Loucy (cell line): ENCODE measurements at regions not wholly inside any gene's neighbourhood (a gene's known extent, or its start where the extent isn't known, plus 50 kb on each side); places are given as distances from the start of the nearest gene placed in this dataset.
"Not testable (repeated sequence)": the region's sequence is repeated elsewhere in the genome, so short reads cannot be mapped to it uniquely, and the experiment has no call there.

Experiments used
- H2AFZ ChIP-seq: fragments of 200-600 bp; sonication (generic); 2 replicates; pipeline ENCODE4 v1.6.0; 2016; ENCODE audit warnings: antibody characterized with exemption, mild to moderate bottlenecking, low read length, moderate library complexity
- H3F3A ChIP-seq: fragments of 200-600 bp; 2 replicates; pipeline ENCODE4 v1.6.0; 2016; ENCODE audit warnings: antibody characterized with exemption, low read depth, mild to moderate bottlenecking
- H3K27me3 ChIP-seq: fragments of 200-600 bp; sonication (generic); 2 replicates; pipeline ENCODE4 v1.6.1; 2014; ENCODE audit warnings: low read length, mild to moderate bottlenecking; ENCODE audit not compliant: insufficient read depth, poor library complexity, severe bottlenecking
- H3K36me3 ChIP-seq: fragments of 200-600 bp; sonication (generic); 2 replicates; pipeline ENCODE4 v1.6.1; 2016; ENCODE audit warnings: low read length; ENCODE audit not compliant: insufficient read depth
- H3K4me1 ChIP-seq: fragments of 200-600 bp; sonication (generic); 2 replicates; pipeline ENCODE4 v1.5.1; 2014; ENCODE audit warnings: low read length, mild to moderate bottlenecking; ENCODE audit not compliant: insufficient read depth, poor library complexity, severe bottlenecking
- H3K4me2 ChIP-seq: fragments of 200-600 bp; sonication (generic); 2 replicates; pipeline ENCODE4 v1.6.0; 2014; ENCODE audit warnings: antibody characterized with exemption, low read length, low read depth, mild to moderate bottlenecking; ENCODE audit not compliant: poor library complexity, severe bottlenecking
- H3K4me3 ChIP-seq: fragments of 200-600 bp; sonication (generic); 2 replicates; pipeline ENCODE4 v1.5.1; 2014; ENCODE audit warnings: low read length, mild to moderate bottlenecking, mixed read lengths; ENCODE audit not compliant: poor library complexity, severe bottlenecking
- H3K79me2 ChIP-seq: fragments of 200-600 bp; sonication (generic); 2 replicates; pipeline ENCODE4 v1.6.1; 2014; ENCODE audit warnings: low read length; ENCODE audit not compliant: insufficient read depth
- H3K9ac ChIP-seq: fragments of 200-600 bp; sonication (generic); 2 replicates; pipeline ENCODE4 v1.6.0; 2014; ENCODE audit warnings: mild to moderate bottlenecking, low read depth, low read length, moderate library complexity; ENCODE audit not compliant: poor library complexity, severe bottlenecking
- H3K9me2 ChIP-seq: fragments of 200-600 bp; sonication (generic); replicated peaks from 2 replicates; pipeline ENCODE4 v1.6.1; 2016; ENCODE audit warnings: low read depth, low read length, mixed read lengths
- H3K9me3 ChIP-seq: fragments of 200-600 bp; sonication (generic); 2 replicates; pipeline ENCODE4 v1.6.1; 2014; ENCODE audit warnings: mild to moderate bottlenecking, antibody characterized with exemption, low read length, low read depth; ENCODE audit not compliant: insufficient read depth
- H4K20me1 ChIP-seq: fragments of 200-600 bp; sonication (generic); 2 replicates; pipeline ENCODE4 v1.6.0; 2014; ENCODE audit warnings: antibody characterized with exemption, low read length, mild to moderate bottlenecking; ENCODE audit not compliant: insufficient read depth, poor library complexity, severe bottlenecking
- EZH2phosphoT487 ChIP-seq: fragments of 200-600 bp; IDR thresholded peaks from 2 replicates; pipeline ENCODE4 v1.6.1; 2018; ENCODE audit warnings: antibody characterized with exemption, mild to moderate bottlenecking, moderate library complexity, borderline replicate concordance
- TF ChIP-seq, protein P1 (sequence below): fragments of 200-600 bp; sonication (generic); conservative IDR thresholded peaks from 2 replicates; pipeline ENCODE4 v1.5.1; 2014; ENCODE audit warnings: mild to moderate bottlenecking, antibody characterized with exemption, low read length

DNA sequence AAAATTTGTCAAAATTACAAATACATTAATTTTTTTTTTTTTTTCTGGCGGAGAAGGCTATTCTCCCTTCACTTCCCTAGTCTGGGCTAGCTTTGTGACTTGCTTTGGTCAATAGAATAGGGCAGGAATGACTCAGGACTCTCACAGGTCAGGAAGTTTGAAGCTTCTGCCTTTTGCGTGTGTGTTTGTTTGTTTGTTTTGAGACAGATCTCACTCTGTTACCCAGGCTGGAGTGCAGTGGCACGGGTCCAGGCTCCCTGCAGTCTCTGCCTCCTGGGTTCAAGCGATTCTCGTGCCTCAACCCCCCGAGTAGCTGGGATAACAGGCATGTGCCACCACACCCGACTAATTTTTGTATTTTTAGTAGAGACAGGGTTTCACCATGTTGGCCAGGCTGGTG, 55.9 kb upstream of the USP9X start:
- no peaks in the 10 kb centered on the region for H3K9me3 ChIP-seq
- H3K79me2 ChIP-seq, result no peaks in the 10 kb centered on the region
- no peaks in the 10 kb centered on the region for H3K36me3 ChIP-seq
- no peaks in the 10 kb centered on the region for H4K20me1 ChIP-seq
- H3K27me3 ChIP-seq, result no peaks in the 10 kb centered on the region
- H3K9me2 ChIP-seq, result no peaks in the 10 kb centered on the region
- no peaks in the 10 kb centered on the region for H3K4me1 ChIP-seq
- TF ChIP-seq, protein P1, sequence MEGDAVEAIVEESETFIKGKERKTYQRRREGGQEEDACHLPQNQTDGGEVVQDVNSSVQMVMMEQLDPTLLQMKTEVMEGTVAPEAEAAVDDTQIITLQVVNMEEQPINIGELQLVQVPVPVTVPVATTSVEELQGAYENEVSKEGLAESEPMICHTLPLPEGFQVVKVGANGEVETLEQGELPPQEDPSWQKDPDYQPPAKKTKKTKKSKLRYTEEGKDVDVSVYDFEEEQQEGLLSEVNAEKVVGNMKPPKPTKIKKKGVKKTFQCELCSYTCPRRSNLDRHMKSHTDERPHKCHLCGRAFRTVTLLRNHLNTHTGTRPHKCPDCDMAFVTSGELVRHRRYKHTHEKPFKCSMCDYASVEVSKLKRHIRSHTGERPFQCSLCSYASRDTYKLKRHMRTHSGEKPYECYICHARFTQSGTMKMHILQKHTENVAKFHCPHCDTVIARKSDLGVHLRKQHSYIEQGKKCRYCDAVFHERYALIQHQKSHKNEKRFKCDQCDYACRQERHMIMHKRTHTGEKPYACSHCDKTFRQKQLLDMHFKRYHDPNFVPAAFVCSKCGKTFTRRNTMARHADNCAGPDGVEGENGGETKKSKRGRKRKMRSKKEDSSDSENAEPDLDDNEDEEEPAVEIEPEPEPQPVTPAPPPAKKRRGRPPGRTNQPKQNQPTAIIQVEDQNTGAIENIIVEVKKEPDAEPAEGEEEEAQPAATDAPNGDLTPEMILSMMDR, result no peak
- no peak for TF ChIP-seq EZH2phosphoT487
- no peak overlapping the region for H3K4me2 ChIP-seq
- no peak overlapping the region for H2AFZ ChIP-seq
- no peaks in the 10 kb centered on the region for H3F3A ChIP-seq
- H3K9ac ChIP-seq, result no peak overlapping the region
- H3K4me3 ChIP-seq, result no peak overlapping the region

DNA sequence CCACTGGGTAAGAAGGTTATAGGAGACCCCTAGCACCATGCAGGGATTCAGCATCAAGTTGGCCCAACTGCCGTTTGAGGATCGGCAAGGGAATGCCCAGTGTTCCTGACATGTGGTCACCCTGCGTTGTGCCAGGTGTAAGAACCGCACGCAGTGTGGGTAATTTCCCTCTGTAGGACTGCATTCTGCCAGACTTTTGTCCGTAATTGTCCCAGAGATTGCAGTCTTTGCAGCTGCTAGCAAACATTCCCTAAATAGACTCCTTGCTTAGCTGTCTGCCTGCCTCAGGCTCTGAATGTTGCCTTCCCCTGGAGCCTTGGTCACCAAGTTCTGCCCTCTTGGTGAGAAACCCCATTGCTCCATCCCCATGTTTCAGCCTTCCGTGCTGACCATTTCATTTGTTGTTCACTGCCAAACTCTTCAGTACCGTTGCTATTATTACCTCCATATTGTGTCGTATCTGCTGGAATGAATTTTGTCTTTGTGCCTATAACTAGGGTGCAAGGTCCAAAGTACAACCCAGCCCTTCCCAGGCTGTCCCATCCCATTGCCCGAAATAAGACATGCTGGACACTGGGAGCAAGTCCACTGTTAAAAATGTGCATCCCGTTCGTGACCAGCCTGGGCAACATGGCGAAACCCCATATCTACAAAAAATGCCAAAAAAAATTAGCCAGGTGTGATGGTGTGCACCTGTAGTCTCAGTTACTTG, 53.8 kb upstream of the USP9X start:
- Histone ChIP-seq H3K79me2 (no peaks in the 10 kb centered on the region), H3K4me2 (no peak overlapping the region)
- TF ChIP-seq, protein P1, result no peak
- no peak for TF ChIP-seq EZH2phosphoT487

DNA sequence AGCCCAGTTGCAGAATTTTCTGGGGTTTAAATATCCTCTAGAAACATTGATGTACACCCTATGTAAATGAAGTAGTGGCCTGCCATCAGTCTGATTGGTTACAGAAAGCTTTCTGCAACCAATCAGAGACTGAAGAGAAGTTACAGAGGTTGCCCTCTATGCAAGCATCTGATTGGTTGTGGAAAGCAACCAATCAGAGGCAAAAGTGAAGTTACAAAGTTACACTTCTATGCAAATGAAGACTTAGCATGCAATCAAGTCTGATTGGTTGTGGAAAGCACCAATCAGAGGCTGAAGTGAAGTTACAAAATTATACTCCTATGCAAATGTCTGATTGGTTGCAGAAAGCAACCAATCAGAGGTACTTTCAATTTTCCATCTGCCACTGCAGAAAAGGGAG, 51.9 kb upstream of the USP9X start:
- Histone ChIP-seq H3K9me3 (no peaks in the 10 kb centered on the region), H3K9ac (no peak overlapping the region), H3K4me3 (no peak overlapping the region), H3K27me3 (no peaks in the 10 kb centered on the region), H3K36me3 (no peaks in the 10 kb centered on the region), H3K79me2 (no peaks in the 10 kb centered on the region), H3K4me1 (no peaks in the 10 kb centered on the region), H2AFZ (no peak overlapping the region), H3K9me2 (no peaks in the 10 kb centered on the region), H3K4me2 (no peak overlapping the region), H3F3A (no peaks in the 10 kb centered on the region), H4K20me1 (no peaks in the 10 kb centered on the region)
- no peak for TF ChIP-seq EZH2phosphoT487
- TF ChIP-seq, protein P1, result no peak

More for the DNA sequence above, 53.8 kb upstream of the USP9X start:
- H3K36me3 ChIP-seq, result no peaks in the 10 kb centered on the region
- H4K20me1 ChIP-seq, result no peaks in the 10 kb centered on the region
- H3K27me3 ChIP-seq, result no peaks in the 10 kb centered on the region
- no peaks in the 10 kb centered on the region for H3F3A ChIP-seq
- no peaks in the 10 kb centered on the region for H3K9me2 ChIP-seq
- no peaks in the 10 kb centered on the region for H3K4me1 ChIP-seq
- no peak overlapping the region for H3K4me3 ChIP-seq
- H3K9me3 ChIP-seq, result no peaks in the 10 kb centered on the region
- H3K9ac ChIP-seq, result no peak overlapping the region
- H2AFZ ChIP-seq, result no peak overlapping the region

DNA sequence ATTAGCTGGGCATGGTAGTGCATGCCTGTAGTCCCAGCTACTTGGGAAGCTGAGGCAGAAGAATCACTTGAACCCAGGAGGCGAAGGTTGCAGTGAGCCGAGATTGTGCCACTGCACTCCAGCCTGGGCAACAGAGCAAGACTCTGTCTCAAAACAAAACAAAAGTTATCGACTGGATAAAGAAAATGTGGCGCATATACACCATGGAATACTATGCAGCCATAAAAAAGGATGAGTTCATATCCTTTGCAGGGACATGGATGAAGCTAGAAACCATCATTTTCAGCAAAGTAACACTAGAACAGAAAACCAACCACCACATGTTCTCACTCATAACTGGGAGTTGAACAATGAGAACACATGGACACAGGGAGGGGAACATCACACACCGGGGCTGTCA, 50.3 kb upstream of the USP9X start:
- H3K9ac ChIP-seq, H3K9me3 ChIP-seq, H3F3A ChIP-seq, H3K4me3 ChIP-seq, H3K27me3 ChIP-seq, H3K4me1 ChIP-seq, H2AFZ ChIP-seq, H3K36me3 ChIP-seq, H3K4me2 ChIP-seq, H3K79me2 ChIP-seq, H4K20me1 ChIP-seq, H3K9me2 ChIP-seq: not testable (repeated sequence)
